H1 (cell line): ENCODE measurements at regions not wholly inside any gene's neighbourhood (a gene's known extent, or its start where the extent isn't known, plus 50 kb on each side); places are given as distances from the start of the nearest gene placed in this dataset.

Experiments used
- CTBP2 ChIP-seq: IDR thresholded peaks from 2 replicates; pipeline ENCODE4 v1.7.0; 2011; ENCODE audit warnings: borderline replicate concordance, mild to moderate bottlenecking, moderate library complexity, mixed read lengths, low read length; ENCODE audit not compliant: insufficient read depth, insufficient read length
- NANOG ChIP-seq: IDR thresholded peaks from 2 replicates; pipeline ENCODE4 v1.6.1; 2011; ENCODE audit warnings: low read length, low read depth, mild to moderate bottlenecking, inconsistent platforms; ENCODE audit not compliant: insufficient read depth, poor library complexity, severe bottlenecking
- POU5F1 ChIP-seq: IDR thresholded peaks from 2 replicates; pipeline ENCODE4 v1.6.1; 2011; ENCODE audit warnings: low read depth, mild to moderate bottlenecking, low read length, moderate library complexity
- TBP ChIP-seq: IDR thresholded peaks from 2 replicates; pipeline ENCODE4 v1.6.1; 2011; ENCODE audit warnings: low read depth, low read length, improper control_type of control experiment

DNA sequence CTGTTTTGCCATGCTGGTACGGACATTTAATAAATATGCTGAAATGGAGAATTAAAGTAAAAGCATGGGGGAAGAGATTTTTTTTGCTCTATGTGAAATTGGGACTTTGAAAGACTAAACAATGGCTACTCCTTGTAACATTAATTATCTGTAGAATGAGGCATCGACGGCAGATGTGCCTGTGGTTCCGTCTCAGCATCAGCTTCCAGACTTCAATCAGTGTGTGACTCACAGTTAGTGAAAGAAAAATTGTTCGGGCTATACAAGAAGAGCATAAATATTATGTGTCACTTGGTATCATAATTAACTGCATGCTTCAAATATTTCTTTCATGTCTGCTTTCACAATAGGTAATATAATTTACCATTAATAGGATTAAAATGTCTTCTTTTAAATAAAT, 117.0 kb upstream of the SMIM21 start (continued):
- TF ChIP-seq CTBP2, result no peak
- no peak for TF ChIP-seq TBP
- TF ChIP-seq POU5F1, result no peak
- no peak for TF ChIP-seq NANOG
